A673 (cell line): ENCODE measurements at regions not wholly inside any gene's neighbourhood (a gene's known extent, or its start where the extent isn't known, plus 50 kb on each side); places are given as distances from the start of the nearest gene placed in this dataset.

ENCODE experiments used
- CTCF ChIP-seq: fragments of 300-800, 200-600 bp; sonication (generic); conservative IDR thresholded peaks from 2 replicates; pipeline ENCODE4 v1.5.1; 2017; ENCODE audit warnings: low read depth, mild to moderate bottlenecking, antibody characterized with exemption, low read length, moderate library complexity, mixed read lengths
- EZH2 ChIP-seq: fragments of 200-600 bp; sonication (generic); IDR thresholded peaks from 2 replicates; pipeline ENCODE4 v1.6.1; 2017; ENCODE audit warnings: borderline replicate concordance, low read depth, mild to moderate bottlenecking, mixed read lengths, antibody characterized with exemption, low read length; ENCODE audit not compliant: poor library complexity, severe bottlenecking

- TF ChIP-seq CTCF (no peak), EZH2 (no peak)
Observed at GRCh38 chr7:46603780-46604179, 682.7 kb upstream of the IGFBP3 start.
